GM19351 (cell line): ENCODE measurements at regions not wholly inside any gene's neighbourhood (a gene's known extent, or its start where the extent isn't known, plus 50 kb on each side); places are given as distances from the start of the nearest gene placed in this dataset.
"Not testable (repeated sequence)": the region's sequence is repeated elsewhere in the genome, so short reads cannot be mapped to it uniquely, and the experiment has no call there.

ENCODE experiments used
- ATAC-seq: cut with Tn5 transposase; IDR thresholded peaks from one replicate; pipeline ENCODE4 v1.9.1; 2021; ENCODE audit warnings: mild to moderate bottlenecking, moderate library complexity; ENCODE audit not compliant: unreplicated experiment

- ATAC-seq, result no peak
Measured at GRCh38 chr11:97902828-97903227, 1117.9 kb upstream of the CNTN5 start.

- ATAC-seq, result no peak
Measured at GRCh38 chr11:97905101-97905500, 1115.6 kb upstream of the CNTN5 start.

DNA sequence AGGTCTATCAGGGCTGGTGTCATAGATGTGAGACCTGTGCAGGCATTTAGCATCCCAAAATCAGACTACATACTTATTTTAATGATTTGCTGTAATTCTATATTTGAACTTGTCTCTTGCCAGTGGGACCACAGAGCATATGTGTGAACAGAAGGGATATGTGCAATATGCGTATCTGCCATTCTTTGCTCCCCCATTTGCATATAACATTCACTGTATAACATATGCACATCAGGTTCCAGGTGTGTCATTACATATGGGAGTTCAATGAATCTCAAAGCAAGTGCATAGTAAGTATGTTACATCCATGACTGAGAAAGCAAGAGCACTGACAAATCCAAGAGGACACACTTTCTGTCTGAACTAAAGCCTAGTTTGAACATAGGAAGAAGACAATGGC, 1115.1 kb upstream of the CNTN5 start:
- no peak for ATAC-seq

DNA sequence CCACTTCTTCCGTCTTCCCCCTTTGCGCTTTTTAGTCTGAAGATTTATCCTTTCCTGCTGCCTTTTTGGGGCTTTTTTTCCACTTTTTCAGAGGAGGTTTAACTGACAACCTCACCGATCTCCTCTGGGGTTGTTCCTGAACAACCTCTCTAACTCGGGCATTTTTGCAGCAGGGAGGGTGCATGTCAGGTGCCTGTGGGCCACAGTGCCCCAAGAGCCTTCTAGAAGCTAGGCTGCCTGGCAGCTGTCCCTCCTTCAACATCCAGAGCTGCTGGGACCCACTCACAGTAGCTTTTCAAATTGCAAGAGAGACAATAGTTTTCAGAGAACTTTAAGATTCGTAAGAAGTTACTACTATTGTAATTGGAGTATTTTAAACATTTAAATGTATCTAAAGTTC, 1112.4 kb upstream of the CNTN5 start:
- no peak for ATAC-seq

- no peak for ATAC-seq
Measured at GRCh38 chr11:97909614-97910399, 1110.9 kb upstream of the CNTN5 start.

DNA sequence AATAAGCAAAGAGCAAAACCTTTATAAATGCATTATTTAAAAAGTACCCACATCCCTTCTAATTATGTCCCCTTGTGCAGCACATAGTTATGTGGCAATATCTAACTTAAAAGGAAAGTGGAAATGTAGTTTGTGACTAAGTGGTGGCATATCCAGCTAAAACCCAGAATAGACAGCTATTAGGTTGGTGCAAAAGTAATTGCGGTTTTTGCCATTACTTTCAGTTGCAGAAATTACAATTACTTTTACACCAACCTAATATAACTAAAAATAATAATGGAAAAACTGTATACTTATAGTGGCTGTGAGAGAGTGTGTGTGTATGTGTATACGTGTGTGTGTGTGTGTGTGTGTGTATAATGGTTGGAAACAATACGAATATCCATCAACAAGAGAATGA, 1108.1 kb upstream of the CNTN5 start:
- no peak for ATAC-seq

DNA sequence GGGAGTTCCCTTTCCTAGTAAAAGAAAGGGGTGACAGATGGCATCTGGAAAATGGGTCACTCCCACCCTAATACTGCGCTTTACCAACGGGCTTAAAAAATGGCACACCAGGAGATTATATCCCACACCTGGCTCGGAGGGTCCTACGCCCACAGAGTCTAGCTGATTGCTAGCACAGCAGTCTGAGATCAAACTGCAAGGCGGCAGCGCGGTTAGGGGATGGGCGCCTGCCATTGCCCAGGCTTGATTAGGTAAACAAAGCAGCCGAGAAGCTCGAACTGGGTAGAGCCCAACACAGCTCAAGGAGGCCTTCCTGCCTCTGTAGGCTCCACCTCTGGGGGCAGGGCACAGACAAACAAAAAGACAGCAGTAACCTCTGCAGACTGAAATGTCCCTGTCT, 1097.8 kb upstream of the CNTN5 start:
- ATAC-seq, result not testable (repeated sequence)

DNA sequence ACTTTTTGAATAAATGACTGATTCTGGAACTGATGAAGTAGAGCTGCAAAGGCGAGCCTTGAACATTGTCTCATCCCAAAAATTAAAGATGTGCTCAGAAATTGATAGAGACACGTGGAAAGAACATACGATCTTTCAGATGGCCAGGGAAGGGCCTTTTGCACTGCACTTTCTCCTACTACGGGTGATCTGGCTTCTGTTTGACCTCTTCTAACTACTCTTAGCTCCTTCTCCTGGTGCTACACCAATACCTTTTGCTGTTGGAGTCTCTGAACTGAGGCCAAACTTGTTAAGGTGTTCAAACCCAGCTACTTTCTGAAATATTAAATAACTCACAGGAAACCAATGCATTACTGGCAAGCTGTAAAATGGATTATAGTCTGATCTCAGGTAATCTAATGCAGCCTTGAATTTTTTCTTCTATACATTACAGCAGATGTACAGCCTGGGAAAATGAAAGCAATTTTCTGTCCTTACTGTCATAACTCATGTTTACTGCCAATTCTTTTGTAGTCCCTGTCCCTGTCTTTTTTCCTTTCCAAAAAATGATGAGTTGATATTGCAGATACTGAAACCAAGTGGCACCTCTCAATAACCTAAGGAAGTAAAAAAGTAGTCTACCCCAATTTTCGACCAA, 1086.1 kb upstream of the CNTN5 start:
- ATAC-seq, result no peak

- no peak for ATAC-seq
Measured at GRCh38 chr11:97937501-97937900, 1083.2 kb upstream of the CNTN5 start.

GRCh38 chr11:97938789-97939188, 1082.0 kb upstream of the CNTN5 start:
- ATAC-seq, result no peak

- ATAC-seq, result no peak
Measured at GRCh38 chr11:97943493-97943892, 1077.3 kb upstream of the CNTN5 start.

DNA sequence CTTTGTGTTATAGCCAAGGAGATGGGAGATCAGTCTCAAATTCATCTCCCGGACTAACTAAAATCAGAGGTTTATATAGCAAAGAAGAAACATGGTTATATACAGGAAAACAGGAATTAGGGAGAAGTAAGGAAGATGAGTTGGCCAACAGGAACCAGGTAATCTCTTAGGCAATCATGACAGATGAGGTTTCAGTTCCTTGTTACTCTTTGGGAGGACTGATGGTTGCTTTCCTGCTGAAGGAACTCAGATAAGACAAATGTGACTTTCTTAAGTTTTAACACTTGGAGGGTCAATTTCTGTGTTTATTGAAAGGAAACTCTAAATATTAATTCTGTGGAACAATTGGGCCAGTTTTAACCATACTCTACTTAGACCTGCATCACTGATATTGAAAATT, 1072.0 kb upstream of the CNTN5 start:
- no peak for ATAC-seq

- ATAC-seq, result no peak
Measured at GRCh38 chr11:97955595-97955994, 1065.2 kb upstream of the CNTN5 start.

- ATAC-seq, result no peak
Measured at GRCh38 chr11:97956904-97957303, 1063.8 kb upstream of the CNTN5 start.

DNA sequence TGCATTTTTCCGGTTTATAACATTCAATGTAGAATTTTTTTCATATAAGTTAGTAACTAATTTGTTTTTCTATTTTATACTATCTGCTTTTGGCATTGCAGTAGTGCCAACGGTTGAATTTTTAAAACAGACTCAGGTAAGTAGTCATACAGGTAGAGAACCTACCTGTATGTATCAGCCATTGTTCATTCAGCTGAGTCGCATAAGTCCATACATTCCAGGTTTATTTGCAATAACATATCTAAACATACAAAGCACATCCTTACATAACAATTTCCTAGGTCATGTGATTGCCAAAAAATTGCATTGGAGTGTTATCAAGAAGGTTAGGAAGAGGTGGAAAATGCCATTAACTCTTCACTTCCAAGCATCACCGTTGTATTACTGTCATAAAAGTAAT, 1059.3 kb upstream of the CNTN5 start:
- no peak for ATAC-seq

DNA sequence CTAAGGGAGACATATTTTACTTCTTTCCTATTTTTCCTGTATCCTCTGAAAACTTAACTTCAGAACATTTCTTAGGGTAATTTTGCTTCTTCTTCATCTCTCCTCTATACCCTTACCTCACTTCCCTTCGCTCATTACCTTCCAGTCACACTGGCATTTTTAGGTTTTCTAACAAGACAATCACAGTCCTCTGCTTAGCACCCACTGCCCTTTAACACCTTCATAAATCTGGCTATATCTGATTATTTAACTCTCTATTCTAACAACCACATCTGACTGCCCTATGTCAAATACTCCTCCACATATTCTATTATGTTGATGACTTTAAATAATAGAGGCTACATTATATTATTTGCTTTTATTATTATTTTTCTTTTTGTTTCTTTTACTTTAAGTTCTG, 1058.0 kb upstream of the CNTN5 start:
- no peak for ATAC-seq

DNA sequence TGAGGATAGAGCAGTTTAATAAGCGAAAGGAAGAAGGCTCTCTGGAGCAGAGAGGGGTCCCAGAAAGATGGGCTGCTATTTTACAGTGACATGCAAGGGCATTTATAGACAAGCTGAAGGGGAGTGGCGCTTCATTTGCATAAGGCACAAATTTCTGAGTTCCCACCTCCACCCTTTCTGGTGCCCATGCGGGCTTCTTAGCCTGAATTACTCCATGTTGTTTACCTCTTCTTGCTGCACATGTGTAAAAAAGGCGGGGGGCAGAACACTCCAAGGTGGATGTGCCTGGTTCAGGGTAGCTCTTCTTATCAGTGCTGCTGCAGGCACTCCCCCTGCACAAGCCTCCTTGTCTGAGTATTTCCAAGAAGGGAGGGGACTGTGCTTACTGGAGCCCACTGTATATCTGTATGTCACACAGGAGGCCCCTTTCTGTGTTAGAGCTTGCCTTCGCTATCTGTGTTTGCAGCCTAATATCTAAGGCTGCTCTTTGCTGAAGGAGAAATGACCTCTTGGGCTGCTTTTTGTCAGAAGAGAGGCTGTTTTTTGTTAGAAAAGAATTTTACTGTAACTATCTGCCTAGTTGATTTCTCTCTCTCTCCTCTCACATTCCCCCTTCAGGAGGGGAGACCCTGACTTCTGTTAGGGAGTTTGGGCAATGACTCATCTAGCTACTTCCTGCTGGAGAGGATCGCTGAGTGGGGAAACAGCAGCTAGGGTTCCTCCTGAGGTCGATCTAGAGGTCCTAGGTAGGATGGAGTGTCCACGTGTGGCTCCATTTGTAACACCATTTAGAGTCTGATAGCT, 1057.0 kb upstream of the CNTN5 start:
- no peak for ATAC-seq

DNA sequence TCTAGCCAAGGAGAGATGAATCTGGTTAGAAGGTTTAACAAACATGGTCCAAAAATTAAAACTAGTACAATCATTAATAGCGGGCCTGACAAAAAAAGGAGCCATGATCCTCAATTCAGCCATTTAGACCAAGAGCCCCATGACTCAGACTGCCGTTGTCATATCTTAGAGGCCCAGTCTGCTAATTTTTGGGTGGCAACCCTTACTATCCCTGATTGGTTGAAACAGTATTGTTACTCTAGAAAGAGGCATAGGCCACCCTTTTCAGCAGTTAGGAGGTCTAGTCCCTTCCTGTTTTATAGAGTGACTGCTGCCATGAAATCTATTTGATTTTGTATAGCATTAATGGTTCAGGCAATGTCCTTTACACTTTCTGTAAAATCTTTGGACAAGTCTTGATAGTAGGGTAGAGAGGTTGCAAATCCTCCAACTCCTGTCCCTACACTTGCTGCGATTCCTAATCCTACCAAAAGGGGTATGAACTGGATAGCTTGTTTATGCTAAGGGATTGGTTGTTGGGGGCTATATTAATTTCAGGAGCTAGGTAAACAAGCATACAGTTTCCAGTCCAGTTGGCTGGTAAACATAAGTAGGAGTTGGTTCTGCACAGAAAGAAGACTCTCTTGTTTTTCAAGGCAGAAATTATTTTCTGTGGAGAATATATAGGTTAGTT, 1056.3 kb upstream of the CNTN5 start:
- no peak for ATAC-seq

GRCh38 chr11:97965849-97966646, 1054.7 kb upstream of the CNTN5 start:
- no peak for ATAC-seq

GRCh38 chr11:97966901-97967300, 1053.8 kb upstream of the CNTN5 start:
- no peak for ATAC-seq
